Urothelium cell line (cell line): ENCODE measurements at regions not wholly inside any gene's neighbourhood (a gene's known extent, or its start where the extent isn't known, plus 50 kb on each side); places are given as distances from the start of the nearest gene placed in this dataset.

Experiments used
- DNase-seq: peaks from one replicate; pipeline ENCODE4 v3.0.0; 2011; ENCODE audit warnings: low spot score, mixed read lengths
- FAIRE-seq: peaks from 2 replicates; lab custom pipeline; 2011; peaks lifted over from hg19 to GRCh38; lab: Jason Lieb, UNC

- DNase-seq, result no peak
- no peak for FAIRE-seq
These were observed 298.1 kb upstream of the IRX5 start for GRCh38 chr16:54632322-54633220.

DNA sequence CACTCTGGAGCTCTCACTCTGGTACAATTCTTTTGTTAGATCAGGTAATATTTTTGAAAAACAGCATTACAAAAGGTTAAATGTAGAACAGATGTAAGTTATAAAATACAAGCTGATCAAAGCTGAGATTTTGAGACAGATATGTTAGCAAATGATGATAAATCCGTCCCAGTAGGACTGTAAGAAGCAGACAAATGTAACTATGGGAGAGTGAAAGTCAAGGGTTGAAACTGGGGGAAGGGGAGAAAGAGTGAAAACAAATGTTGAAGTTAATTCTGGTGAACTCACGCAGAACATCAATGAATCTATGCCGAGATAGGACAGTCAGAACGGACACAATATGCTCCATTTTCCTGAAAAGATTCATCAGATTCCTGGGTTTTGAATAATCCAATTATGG, 298.9 kb upstream of the IRX5 start:
- no peak for DNase-seq
- FAIRE-seq, result no peak

DNA sequence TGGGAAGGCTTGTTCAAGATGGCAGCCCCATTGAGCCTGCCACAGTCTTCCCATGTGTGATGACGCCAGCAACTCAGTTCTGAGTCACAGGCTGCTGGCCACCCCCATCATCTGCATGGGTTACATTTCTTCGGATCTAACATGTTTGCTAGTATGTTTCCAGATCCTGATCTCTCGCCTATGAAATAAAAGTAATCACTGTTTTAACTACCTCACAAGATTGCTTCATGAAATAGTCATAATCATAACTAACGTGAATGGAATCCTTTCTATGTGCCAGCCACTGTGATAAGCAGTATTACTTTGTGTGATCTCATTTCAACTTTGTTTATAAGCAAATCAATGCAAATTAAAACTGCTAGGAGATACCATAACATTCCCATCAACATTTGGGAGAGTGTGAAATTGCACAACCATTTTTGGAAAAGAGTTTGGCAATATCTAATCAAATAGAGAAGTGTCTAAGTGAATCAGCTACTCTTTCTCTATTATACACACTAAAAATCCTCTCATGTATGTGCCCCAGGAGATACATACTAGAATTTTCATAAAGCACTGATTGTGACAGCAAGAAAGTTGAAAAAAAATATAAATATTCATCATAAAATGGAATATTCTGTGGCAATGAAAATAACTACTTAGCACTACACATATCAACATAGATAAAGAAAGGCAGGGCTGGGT, 300.2 kb upstream of the IRX5 start:
- FAIRE-seq (no peak), DNase-seq (no peak)

DNA sequence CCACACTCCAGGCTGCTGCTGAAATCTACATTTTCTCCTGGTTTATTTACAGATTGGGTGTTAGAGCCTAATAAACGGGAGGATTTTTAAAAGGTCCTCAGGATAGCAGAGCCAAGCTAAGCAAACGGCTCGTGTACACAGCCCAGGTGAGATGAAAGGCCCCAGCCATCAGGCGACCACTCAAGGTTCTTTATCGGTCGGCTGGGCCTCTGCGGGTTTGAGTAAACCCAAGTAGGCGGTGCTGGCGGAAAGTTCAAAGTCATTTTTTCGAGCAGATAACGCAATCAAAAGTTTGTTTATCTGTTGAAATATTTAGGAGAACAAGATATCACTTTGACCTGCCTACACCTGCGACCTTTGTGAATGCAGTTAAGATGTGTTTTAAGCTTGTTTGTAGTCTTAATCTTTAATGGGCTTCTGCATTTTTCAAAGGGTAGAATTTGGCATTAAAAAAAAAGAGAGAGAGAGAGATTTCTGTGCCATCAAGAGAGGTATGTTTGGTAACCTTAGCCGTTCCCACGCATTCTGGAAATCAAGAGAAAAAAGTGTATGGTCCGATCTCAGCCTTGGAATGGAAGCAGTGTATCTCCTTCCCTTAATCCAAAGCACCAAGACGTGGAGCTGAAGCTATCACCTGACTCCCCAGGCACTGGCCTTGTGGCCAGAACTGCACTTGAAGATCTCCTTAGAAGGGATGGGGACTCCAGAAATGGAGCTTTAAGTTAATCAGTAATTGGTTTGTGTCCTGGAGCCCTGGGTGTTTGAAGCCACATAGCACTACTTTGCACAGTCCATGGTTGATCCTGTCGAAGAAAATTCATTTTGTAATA, 301.7 kb upstream of the IRX5 start:
- no peak for DNase-seq
- no peak for FAIRE-seq

DNA sequence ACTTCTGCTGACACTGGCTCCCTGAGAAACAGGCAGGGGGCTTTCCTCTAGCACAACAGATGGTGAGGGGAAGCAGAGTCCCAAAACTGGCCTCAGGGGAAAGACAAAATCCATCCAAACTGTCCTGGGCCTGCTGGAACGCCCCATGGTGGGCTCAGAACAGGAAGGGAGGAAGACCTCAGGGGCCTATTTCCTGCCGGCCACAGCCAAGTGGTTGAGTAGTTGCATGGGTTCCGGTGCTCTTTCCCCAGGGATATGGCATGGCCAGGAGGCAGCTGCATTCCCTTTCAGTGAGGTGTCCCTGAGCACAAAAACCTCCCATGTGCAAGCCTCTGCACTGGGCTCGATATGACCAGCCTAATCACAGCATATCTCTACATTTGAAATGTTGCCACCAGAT, 303.0 kb upstream of the IRX5 start:
- DNase-seq, result no peak
- no peak for FAIRE-seq

DNA sequence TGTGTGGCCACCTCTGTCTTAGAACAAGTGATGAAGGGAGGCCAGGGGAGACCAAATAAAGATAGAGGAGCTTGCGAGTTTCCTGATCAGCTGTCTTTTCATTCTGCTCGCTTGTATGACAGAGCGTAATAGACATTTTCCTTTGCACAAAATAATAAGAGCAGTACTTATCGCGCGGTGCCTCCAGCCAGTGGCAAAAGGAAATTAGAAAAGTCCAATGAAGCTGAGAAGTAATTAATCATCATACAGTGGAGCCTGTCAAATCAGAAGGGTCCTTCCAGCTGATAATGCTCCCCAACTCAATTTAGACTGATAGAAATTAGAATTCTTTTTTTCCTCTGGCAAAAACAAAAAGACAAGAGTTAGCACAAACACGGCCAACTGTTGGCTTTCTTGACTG, 307.0 kb upstream of the IRX5 start:
- no peak for DNase-seq
- FAIRE-seq, result no peak

GRCh38 chr16:54620197-54620596, 310.5 kb upstream of the IRX5 start:
- FAIRE-seq, result no peak
- DNase-seq, result no peak

- FAIRE-seq (no peak), DNase-seq (no peak)
These were observed 314.1 kb upstream of the IRX5 start for GRCh38 chr16:54616610-54617009.

GRCh38 chr16:54605536-54606066, 319.0 kb upstream of the IRX3 start:
- DNase-seq, result no peak
- FAIRE-seq, result no peak

DNA sequence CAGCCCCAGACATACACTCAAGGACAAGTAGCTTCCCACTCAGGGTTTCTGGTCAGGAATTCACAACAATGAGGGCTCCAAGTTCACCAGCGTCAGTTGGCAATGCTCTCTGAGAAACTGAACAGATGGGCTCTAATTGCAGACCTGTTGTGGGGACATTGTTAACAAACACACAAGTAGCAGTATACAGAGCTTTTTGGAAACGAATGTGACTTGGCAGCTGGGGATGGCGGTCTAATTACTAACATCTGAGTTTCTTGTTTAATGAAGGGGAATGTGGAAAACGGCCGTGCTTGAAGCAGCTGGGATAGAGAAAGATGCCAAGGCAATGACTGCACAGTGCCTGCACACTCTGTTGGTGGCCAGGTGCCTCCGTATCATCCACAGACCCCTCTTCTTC, 316.1 kb upstream of the IRX3 start:
- DNase-seq (no peak), FAIRE-seq (no peak)

DNA sequence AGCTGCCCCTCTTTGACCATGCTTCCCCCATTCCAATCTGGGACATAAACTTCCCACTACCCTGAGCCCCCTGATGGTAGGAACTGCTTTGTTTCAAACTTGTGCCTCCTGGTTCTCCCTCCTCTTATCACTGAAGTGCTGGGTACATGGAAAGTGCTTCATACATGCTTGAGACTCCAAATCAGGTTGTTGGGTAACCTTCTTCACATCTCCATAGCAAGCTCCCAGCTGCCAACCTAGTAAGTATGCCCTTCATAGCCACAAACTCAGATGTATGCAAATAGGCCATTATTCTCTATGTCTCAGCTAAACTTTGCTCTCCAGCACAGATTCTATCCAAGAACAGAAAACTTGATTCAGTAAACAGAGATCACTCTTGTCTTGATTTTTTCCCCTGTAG, 310.6 kb upstream of the IRX3 start:
- FAIRE-seq (no peak), DNase-seq (no peak)

- DNase-seq (no peak), FAIRE-seq (no peak)
These were observed 309.0 kb upstream of the IRX3 start for GRCh38 chr16:54595621-54596020.

- no peak for DNase-seq
- FAIRE-seq, result no peak
These were observed 308.2 kb upstream of the IRX3 start for GRCh38 chr16:54594601-54595391.

DNA sequence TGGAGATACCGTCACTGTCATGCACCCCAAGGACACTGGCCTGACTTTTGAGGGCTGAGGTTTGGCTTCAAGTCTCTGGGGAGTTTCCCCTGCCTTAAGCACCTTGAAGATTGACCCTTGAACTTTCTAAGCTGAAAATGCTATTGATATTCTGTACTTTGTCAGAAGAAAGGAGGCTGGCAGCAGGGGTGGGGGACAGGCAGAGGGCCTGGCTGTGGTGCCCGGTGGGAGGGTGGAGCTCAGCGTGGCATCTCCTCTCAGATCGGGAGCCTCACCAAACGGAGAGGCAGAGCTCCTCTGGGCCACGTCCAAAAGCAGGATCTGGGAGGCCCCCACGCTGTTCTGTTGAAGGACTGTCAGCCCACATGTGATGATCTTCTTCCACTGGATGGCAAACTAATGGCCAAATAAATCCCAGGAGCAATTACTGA, 305.2 kb upstream of the IRX3 start:
- FAIRE-seq, result no peak
- DNase-seq, result no peak

- DNase-seq, result no peak
- no peak for FAIRE-seq
These were observed 304.2 kb upstream of the IRX3 start for GRCh38 chr16:54590836-54591235.

DNA sequence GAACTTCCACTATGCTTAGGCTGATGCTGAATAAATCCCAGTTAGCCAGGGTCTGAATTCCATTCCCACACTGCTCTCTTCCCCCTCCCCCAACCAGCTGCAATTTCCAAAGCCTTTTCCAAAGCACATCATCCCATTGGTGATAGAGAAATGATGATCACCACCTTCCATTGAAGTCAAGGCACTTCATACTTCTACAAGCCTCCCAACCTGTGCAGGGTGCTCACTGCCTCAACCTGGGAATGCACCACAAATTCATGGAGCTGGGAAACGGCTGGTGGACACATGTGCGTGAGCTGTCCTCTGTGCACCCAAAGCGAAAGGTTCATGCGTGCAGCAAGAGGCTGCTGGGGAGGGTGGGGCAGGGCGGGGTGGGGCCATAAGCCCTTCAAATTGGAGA, 302.7 kb upstream of the IRX3 start:
- FAIRE-seq (no peak), DNase-seq (no peak)

DNA sequence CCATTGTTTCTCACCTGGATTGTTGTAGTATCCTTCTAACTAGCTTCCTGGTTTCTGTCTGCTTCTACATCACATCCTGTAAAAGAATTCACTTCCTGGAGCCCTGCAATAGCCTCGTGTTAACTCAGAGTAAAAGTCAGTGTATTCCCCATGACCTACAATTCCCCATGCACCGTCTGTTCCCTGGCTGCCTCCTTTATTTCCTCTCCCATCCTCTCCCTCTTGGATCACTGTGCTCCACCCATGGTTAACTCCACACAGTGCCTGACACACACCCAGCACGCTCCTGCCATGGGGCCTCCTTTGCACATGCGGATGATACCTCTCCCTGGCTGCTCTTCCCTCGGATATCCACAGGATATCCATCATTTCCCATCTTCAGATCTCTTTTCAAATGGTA, 301.4 kb upstream of the IRX3 start:
- DNase-seq (no peak), FAIRE-seq (no peak)

DNA sequence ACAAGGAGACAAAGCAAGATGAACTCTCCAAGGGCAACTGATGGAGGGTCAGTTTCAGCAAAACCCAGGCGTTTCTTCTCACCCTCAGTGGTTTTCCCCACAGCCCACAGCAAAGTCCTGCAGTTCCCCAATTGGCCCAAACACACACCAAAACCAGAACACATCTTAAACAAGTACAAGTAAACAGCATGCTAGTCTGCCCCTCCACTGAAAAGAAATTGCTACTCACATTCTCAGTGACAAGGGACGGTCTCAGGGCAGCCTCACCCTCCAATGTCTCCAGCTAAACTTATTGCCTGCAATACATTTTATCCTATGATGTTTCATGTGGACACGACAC, 300.6 kb upstream of the IRX3 start:
- FAIRE-seq, result no peak
- no peak for DNase-seq

- DNase-seq, result no peak
- FAIRE-seq, result no peak
These were observed 300.0 kb upstream of the IRX3 start for GRCh38 chr16:54586474-54587175.

GRCh38 chr16:54585998-54586340, 299.4 kb upstream of the IRX3 start:
- no peak for FAIRE-seq
- DNase-seq, result no peak
